GM19328 (cell line): ENCODE measurements at regions not wholly inside any gene's neighbourhood (a gene's known extent, or its start where the extent isn't known, plus 50 kb on each side); places are given as distances from the start of the nearest gene placed in this dataset.

Experiments used
- ATAC-seq: cut with Tn5 transposase; IDR thresholded peaks from one replicate; pipeline ENCODE4 v1.9.1; 2021; ENCODE audit warnings: mild to moderate bottlenecking, moderate library complexity; ENCODE audit not compliant: unreplicated experiment

GRCh38 chr1:221408117-221408803, 333.6 kb downstream of the DUSP10 start:
- ATAC-seq: no peak

GRCh38 chr1:221411283-221411682, 330.6 kb downstream of the DUSP10 start:
- no peak for ATAC-seq

GRCh38 chr1:221414772-221415539, 326.9 kb downstream of the DUSP10 start:
- ATAC-seq: no peak

- no peak for ATAC-seq
Observed at GRCh38 chr1:221415651-221416050, 326.2 kb downstream of the DUSP10 start.

- no peak for ATAC-seq
Observed at GRCh38 chr1:221416142-221416541, 325.7 kb downstream of the DUSP10 start.

- ATAC-seq: no peak
Observed at GRCh38 chr1:221416723-221417122, 325.2 kb downstream of the DUSP10 start.

GRCh38 chr1:221418346-221418745, 323.5 kb downstream of the DUSP10 start:
- ATAC-seq: no peak

- ATAC-seq: no peak
Observed at GRCh38 chr1:221419513-221420095, 322.3 kb downstream of the DUSP10 start.

- ATAC-seq: no peak
Observed at GRCh38 chr1:221429264-221429663, 312.6 kb downstream of the DUSP10 start.

GRCh38 chr1:221430152-221430960, 311.5 kb downstream of the DUSP10 start:
- ATAC-seq: no peak

- ATAC-seq: no peak
Observed at GRCh38 chr1:221431068-221431651, 310.7 kb downstream of the DUSP10 start.

GRCh38 chr1:221431961-221432360, 309.9 kb downstream of the DUSP10 start:
- ATAC-seq: no peak

- ATAC-seq: no peak
Observed at GRCh38 chr1:221435504-221435904, 306.4 kb downstream of the DUSP10 start.

GRCh38 chr1:221437171-221437570, 304.7 kb downstream of the DUSP10 start:
- no peak for ATAC-seq

GRCh38 chr1:221437926-221438325, 304.0 kb downstream of the DUSP10 start:
- ATAC-seq: no peak

- ATAC-seq: peak; percentile 73
Observed at GRCh38 chr1:221439008-221439746, 302.7 kb downstream of the DUSP10 start.

- ATAC-seq: no peak
Observed at GRCh38 chr1:221439747-221440501, 302.0 kb downstream of the DUSP10 start.

- no peak for ATAC-seq
Observed at GRCh38 chr1:221440658-221441057, 301.2 kb downstream of the DUSP10 start.

- no peak for ATAC-seq
Observed at GRCh38 chr1:221442056-221442455, 299.8 kb downstream of the DUSP10 start.
